ENCODE measurements at regions not wholly inside any gene's neighbourhood (a gene's known extent, or its start where the extent isn't known, plus 50 kb on each side); places are given as distances from the start of the nearest gene placed in this dataset.
"Not testable (repeated sequence)": the region's sequence is repeated elsewhere in the genome, so short reads cannot be mapped to it uniquely, and the experiment has no call there.

DNA sequence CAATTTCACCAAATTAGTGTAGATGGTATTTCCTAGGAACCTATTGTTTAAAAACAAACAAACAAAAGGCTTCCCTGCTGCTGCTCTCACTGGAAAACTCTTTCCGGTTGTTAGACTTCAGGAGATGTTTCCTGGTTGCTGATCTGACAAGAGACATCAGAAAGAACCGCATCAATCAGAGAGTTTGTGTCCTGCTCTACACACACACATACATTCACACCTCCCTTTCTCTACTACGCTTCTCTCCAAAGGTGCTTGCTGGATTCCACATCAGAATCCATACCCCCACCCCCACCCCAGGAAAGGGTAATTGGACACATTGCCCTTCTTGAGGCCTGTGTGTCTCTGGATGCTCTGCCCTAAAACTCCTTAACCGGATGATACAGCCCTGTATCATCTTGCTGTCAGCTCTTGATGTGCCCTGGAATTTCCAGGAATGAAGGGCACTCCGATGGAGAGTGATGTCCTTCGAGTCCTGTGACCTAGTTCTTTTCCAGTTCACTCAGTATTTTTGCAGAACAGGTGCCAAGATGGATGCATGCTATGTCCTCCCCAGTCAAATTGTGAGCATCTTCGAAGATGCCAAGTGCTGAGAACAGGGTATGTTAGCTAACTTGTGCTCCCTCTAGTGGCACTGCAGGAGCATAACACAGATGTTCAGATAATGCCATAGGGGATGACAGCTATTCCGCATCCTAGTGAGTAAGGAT lies 113.7 kb upstream of the SLC35F3 start:
- peak; percentile 20 for DNase-seq

DNA sequence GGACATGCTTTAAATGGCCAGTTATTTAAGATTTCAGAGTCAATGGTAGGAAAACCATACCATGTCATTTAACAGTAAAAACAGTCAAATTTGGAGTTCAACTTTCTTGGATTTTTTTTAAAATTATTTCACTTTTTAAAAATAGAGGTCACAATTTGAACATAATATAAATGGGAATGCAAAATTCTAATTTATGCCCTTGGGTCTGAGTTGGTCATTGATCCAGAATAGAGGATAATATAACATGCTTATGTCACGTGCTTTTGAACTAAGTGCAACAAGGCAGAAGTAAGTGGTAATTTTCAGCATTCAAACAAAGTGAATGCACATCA lies 113.1 kb upstream of the SLC35F3 start:
- no peak for DNase-seq

GRCh38 chr1:233791721-233792120 lies 112.8 kb upstream of the SLC35F3 start:
- peak; percentile 10 for DNase-seq

DNA sequence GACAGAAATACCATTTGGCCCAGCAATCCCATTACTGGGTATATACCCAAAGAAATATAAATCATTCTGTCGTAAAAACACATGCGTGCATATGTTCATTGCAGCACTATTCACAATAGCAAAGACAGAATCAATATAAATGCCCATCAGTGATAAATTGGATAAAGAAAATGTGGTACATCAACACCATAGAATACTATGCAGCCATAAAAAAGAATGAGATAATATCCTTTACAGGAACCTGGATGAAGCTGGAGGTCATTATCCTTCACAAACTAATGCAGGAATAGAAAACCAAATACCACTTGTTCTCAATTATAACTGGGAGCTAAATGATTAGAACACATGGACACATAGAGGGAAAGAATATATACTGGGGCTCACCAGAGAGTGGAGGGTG lies 109.6 kb upstream of the SLC35F3 start:
- DNase-seq = no peak

DNA sequence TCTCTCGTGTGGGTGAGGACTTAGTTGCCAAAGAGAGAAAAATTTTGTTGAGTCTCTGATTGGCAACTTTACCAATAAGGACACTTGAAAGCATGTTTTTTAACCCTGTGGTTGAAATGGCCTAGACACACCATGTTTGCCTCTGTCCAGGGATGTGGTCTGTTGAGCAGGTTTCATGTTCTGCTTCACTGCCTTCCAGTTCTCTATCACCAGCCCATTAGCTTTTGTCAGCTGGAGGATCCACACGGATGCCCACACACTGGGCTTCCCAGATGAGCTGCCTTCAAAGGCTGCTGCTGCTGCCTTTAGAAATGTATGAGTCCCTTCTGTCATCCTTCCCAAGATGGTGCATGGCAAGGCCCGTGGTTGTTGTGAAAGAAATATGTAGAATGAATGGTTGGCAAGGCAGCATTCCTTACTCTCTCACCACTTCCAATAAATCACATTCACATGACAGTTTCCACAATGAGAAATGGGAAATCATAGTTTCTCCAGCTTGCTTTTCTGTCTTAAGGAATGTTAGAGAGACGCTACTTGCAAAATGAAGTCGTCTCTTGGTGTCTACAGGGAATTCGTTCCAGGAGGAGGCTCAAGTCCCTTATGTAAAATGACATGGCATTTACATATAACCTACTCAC lies 108.2 kb upstream of the SLC35F3 start:
- no peak for DNase-seq

GRCh38 chr1:233802611-233803010 lies 101.9 kb upstream of the SLC35F3 start:
- DNase-seq = no peak

DNA sequence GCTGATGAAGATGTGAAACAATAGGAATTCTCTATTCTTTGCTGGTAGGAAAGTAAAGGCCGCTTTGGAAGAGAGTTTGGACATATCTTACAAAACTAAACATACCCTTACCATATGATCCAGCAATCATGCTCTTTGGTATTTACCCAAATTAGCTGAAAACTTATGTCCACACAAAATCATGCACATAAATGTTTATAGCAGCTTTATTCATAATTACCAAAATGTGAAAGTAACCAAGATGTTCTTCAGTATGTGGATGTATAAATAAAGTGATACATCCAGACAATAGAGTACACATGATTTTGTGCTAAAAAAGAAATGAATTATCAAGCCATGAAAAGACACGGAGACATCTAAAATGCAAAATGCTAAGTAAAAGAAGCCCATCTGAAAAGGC lies 98.7 kb upstream of the SLC35F3 start:
- no peak for DNase-seq

GRCh38 chr1:233815357-233815756 lies 89.1 kb upstream of the SLC35F3 start:
- no peak for DNase-seq

GRCh38 chr1:233815865-233816264 lies 88.6 kb upstream of the SLC35F3 start:
- no peak for DNase-seq

DNA sequence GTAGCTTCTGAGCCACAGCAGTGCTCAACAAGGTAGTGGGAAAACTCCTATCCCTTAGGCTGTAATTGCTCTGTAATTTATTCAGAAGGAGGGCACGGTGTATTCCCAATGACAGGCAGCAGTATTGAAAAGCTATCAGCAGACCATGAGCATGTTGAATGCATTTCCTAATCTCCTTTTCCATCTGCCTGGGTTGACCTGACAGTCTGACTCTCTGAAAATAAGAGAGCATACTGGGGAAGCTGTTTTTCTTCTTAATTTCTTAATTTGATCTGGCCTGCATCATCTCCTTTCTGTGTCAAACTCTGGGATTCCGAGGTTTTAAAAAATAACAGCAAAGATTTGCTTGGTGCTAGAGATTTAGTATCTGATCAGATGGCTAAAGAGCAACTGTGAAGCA lies 88.1 kb upstream of the SLC35F3 start:
- DNase-seq = no peak

- no peak for DNase-seq
Observed at GRCh38 chr1:233819042-233819441, 85.4 kb upstream of the SLC35F3 start.

GRCh38 chr1:233824179-233824578 lies 80.3 kb upstream of the SLC35F3 start:
- not testable (repeated sequence) for DNase-seq

GRCh38 chr1:233827937-233828336 lies 76.5 kb upstream of the SLC35F3 start:
- not testable (repeated sequence) for DNase-seq

- DNase-seq = no peak
Observed at GRCh38 chr1:233828480-233828879, 76.0 kb upstream of the SLC35F3 start.

DNA sequence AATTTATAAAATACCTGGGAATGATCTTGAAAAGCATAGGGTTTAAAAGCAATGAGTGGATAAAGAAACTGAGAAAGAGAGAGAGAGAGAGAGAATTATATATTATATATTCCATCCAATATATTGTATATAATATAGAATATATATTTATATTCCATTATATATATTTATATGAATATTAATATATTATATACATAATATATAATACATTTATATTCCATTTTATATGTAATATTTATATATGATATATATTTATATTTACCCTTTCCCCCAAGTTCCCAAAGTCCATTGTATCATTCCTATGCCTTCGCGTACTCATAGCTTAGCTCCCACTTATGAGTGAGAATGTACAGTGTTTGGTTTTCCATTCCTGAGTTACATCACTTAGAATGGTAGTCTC lies 69.9 kb upstream of the SLC35F3 start:
- DNase-seq = no peak

DNA sequence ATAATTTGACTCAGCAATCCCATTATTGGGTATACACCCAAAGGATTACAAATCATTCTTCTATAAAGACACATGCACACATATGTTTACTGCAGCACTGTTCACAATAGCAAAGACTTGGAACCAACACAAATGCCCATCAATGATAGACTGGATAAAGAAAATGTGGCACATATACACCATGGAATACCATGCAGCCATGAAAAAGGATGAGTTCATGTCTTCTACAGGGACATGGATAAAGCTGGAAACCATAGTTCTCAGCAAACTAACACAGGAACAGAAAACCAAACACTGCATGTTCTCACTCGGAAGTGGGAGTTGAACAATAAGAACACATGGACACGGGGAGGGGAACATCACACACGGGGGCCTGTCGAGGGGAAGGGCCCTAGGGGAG lies 66.3 kb upstream of the SLC35F3 start:
- DNase-seq = not testable (repeated sequence)

GRCh38 chr1:233843525-233844204 lies 60.8 kb upstream of the SLC35F3 start:
- DNase-seq = peak; percentile 3

GRCh38 chr1:233844275-233844674 lies 60.2 kb upstream of the SLC35F3 start:
- peak; percentile 2 for DNase-seq

DNA sequence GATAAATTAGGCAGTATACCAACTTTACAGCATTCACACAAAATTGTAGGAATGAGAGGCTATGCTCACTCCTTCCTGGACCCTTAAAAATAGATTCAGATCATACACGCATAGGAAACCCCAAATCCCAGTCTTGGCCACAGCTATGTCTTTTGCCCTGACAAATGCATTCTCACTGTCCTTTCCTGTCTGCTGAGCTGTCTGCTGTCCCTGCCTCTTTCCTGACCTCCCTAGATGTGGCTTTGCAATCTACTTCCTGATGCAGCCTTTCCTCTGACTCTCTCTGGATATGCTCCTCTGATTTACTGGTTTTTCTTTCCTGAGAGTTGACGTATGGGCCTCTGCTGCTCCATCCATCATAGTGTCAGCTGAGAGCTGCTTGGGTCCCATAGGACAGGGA lies 59.8 kb upstream of the SLC35F3 start:
- peak; percentile 3 for DNase-seq

Data from right kidney (tissue), 1 donor.